ENCODE measurements at regions not wholly inside any gene's neighbourhood (a gene's known extent, or its start where the extent isn't known, plus 50 kb on each side); places are given as distances from the start of the nearest gene placed in this dataset.

DNA sequence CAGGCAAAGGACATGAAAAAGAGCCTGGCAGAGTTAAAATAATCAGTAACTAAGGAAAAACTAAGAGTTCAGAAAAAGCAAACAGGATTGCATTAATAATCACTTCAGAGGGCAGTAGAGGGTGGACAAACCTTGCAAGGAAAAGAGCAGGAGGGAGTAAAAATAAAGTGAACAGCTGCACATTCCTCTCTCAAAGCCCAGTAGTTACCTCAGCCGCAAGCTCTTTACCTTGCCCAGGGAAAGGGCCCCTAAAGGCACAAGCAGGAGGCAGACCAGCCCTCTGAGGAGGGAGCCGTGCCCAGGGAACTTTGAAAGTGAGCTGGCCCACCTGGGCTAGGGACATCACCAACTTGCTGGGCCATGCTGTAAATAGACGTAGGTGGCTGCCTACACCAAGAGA, 196.9 kb downstream of the C1D start:
- no peak for DNase-seq (ENCODE audit: low read depth in 2 of 2)

- peak in 1 of 2 donors; percentile 56 for DNase-seq (ENCODE audit: low read depth in 2 of 2)
Measured at GRCh38 chr2:67867735-67868134, 195.1 kb downstream of the C1D start.

DNA sequence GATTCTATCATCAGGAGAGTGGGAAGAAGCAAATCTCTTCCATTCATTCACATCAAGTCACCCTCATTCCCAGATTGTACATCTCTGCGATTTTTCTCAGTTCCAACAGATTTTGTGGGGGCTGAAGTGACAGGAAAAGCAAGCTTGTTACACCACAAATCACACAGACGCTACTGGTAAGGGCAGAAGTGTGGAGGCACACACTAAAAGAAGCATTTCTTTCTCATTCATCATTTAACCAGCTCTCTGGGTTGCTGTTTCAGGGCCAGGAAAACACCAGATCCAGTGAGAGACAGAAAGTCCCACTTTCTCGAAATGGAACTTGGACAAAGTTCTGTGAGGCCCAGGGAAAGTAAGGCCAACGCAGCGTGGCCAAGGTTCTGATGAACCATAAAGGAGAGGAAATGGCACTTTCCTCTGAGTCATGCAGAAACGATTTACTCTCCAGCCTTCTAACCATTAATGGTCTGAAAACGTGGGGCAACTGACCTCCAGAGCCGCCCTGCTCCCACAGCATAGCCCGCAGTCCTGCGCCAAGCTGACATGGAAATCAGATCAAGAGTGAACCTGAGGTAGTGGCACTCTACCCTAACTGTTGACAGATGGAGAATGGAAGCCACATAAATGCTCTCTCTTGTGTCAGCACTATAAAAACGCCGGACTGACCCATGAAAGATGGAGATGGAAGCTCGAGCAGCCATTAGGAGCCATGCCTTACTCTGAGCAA, 191.0 kb downstream of the C1D start:
- peak; percentile 88 to 95 for DNase-seq (ENCODE audit: low read depth in 2 of 2)

- DNase-seq (ENCODE audit: low read depth in 2 of 2), result no peak
Measured at GRCh38 chr2:67872481-67872880, 190.3 kb downstream of the C1D start.

GRCh38 chr2:67873916-67874315, 188.9 kb downstream of the C1D start:
- no peak for DNase-seq (ENCODE audit: low read depth in 2 of 2)

- no peak for DNase-seq (ENCODE audit: low read depth in 2 of 2)
Measured at GRCh38 chr2:67876176-67876575, 186.6 kb downstream of the C1D start.

DNA sequence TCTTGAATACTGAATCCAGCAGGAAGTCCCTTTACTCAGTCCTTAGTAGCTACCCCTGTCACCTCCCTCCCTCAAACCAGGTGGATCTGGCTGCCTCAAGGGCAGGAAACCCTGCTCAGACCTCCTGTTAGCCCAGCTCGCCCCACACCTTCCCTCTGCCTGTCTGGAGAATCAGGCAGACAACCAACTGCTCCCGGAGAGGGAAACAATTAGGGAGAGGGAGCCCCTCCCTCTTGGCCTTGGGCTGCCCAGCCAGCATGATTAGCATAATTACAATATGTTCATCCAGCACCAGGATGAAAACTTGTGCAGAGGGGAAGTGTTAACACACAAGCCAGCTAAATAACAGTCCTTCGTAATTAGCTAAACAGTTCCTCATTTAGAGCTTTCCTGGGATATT, 185.5 kb downstream of the C1D start:
- no peak for DNase-seq (ENCODE audit: low read depth in 2 of 2)

- DNase-seq (ENCODE audit: low read depth in 2 of 2), result no peak
Measured at GRCh38 chr2:67878743-67879142, 184.1 kb downstream of the C1D start.

DNA sequence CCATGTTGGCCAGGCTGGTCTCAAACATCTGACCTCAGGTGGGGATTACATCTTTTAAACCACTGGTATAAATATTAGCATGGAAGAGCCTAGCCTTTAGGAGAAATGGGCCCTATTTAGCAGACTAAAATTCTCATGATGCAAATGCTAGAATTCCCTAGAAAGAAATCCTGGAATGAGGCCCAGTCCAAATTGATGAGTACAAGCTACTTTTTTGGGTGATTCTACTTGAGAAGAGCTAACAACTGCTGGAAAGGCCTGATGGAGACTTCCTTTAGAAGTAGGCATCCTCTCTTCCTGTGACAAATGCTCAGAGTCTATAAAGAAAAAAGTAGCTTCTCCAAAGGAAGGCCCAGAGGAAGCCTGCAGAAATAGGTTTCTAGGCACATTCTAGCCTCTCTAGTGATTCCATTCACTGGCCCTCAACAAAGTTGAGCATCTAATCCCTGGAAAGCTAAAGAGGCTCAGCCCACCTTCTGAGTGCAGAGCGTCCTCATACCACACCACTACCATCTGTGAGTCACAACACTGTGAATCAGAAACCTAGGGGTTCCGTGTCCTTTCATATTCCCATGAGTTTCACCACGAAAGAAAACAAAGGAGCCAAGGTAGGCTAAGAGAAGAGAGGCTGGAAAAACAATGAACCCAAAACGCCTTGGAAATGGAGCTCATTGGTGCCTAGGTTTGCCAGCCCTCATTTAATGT, 183.1 kb downstream of the C1D start:
- peak in 1 of 2 donors; percentile 57 for DNase-seq (ENCODE audit: low read depth in 2 of 2)

DNA sequence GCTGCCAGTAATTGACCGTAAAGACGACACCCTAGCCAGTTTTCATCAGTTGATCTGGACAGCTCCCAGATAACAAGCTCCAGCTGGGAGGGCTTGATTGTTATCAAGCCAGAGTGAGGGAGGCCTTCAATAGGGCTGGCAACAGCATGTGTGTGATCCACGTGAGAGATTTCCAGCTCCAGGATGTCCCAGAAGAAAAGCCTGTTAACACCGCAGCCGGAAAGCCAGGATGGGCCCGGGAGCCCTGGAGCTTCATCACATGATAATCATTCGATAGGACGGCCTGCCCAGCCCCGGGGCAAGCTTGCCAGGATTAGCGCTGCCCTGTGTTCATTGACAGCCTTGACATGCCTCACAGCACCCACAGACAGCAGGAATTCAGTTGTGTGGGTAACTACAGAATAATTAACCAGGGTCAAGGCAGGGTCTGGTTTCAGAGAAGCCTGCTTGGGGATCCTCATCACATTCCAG, 182.5 kb downstream of the C1D start:
- peak; percentile 49 to 87 for DNase-seq (ENCODE audit: low read depth in 2 of 2)

- peak in 1 of 2 donors; percentile 31 for DNase-seq (ENCODE audit: low read depth in 2 of 2)
Measured at GRCh38 chr2:67881816-67882215, 181.0 kb downstream of the C1D start.

DNA sequence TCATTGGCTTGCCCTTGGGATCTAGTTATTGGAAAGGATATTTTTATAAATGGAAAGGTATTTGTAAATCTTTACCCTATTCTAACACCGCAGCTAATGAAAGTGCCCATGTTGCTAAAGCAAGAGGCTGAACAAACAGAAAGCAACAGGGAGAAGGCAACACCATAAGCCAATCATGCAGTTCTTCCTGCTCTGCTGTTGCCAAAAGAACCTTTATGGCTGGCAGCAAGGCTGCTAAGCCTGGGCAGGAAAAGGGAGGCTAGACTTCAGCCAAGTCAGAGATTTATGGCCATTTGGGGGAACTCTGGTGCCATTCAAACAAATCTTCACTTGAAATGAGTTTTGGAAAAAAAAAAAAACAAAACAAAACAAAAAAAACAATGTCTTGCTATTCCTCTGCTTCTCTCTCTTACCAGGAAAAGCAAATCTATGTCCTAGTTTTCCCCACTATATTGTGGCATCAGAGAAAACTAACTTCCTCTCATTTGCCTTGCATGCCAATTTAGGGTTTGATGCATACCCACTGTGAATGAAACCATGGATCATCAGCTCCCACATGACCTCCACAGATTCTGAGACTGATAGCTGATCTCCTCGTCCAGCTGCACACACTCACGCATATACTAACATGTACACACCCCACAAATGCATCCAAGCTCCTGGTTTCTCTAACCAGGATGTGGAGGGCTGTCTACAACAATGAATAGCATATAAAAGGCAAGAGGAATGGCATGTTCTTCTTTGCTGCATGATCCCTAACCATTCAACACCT, 179.3 kb downstream of the C1D start:
- DNase-seq (ENCODE audit: low read depth in 2 of 2), result peak; percentile 11 to 60

DNA sequence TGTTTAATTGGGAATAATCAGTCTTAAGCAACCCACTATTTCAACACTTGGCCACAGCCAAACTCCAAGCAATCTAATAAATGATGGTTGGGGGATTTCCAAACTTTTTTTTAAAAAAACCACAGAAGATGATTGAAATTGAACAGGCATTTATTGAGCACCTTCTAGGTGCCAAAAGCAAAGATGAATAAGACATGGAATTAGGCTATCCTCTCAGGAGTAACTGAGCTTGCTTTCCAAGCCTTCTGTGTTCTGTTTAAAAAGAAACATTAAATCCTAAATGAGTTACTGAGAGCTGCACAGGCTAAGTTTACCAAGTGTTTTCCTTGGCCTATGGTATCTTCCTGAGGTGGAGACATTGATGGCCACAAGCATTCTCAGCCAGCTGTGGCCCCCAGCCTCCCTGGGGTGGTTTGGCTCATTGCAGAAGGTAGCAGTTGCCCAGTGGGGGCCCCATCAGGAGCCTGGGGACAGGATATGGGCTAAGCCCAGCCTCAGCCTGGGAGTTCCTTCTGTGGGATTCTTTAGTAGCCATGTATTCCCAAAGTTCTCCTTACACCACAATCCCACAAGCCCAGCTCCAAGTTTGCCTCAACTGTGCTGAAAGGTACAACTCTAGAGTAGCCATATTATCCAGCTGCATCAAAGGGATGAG, 174.3 kb downstream of the C1D start:
- DNase-seq (ENCODE audit: low read depth in 2 of 2), result no peak

DNA sequence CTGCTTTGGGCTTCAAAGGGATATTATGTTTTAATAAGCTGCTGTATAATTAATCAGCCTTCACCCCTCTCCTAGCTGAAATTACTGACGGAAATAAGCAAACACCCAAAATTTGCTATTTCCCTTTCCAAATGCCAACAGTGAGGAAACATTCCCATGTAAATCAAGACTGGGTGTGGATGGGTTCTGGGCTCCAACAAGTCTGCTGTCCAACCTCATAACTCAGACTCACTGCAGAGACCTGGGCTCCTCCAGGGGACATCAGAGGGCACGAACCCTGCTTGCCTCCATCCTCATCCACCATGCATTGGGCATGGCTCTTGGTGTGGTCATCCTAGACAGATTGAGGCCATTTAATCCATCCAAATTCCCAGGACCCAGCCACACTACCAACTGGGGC, 173.7 kb downstream of the C1D start:
- no peak for DNase-seq (ENCODE audit: low read depth in 2 of 2)

GRCh38 chr2:67891642-67892041, 171.2 kb downstream of the C1D start:
- DNase-seq (ENCODE audit: low read depth in 2 of 2), result no peak

DNA sequence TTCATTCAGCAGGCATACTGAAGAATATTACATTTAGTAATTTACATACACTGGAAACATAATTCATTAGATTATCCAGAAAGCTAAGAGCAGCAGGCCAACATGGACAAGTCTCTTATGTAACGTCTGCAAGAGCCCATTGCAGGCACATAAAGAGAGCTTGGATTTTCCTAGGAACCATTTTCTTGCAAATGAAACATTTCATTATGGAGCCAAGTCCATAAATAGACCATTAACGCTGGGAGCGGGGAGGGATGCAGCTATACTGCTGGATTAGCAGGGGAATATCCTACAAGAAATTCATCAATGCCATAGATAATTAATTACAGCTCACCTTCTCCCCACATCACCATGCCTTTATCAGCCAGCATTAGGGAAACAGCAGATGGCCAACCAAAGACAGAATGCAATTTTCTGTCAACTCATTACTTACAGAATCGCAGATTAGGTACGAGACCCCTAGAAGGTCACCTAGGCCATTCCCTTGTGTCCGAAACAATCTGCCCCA, 170.4 kb downstream of the C1D start:
- DNase-seq (ENCODE audit: low read depth in 2 of 2), result no peak

DNA sequence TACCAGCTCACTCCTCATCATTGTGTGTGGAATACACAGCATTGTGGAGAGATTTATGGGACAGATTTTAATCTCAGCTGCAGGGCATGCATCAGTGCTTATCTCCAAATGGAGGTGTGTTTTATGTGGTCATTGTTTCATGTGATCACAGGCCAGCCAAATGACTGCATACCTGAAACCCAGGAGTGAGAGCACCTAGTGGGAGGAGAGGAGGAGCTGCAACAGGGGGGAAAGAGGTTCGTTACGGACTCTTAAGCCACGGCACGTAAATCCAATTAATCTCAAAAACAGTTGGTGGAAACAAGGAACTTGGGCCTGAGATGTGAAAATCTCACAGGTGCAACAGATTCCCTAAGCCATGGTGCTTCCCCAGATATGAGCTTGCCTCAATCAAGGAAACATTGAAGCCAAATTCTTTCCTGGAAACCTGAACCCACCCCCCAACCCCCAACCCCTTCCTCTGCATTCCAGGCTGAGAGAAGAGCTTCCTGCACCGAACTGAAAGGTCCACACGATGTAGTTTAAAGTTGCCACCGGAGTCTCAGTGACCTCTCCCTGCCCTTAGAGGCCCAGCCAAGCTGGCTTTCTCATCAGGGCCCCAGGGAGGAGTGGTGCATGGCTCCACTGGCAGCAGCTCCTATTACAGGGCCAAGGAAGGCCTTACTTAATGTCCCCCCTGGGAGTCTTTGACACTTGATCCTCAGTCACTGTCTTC, 167.4 kb downstream of the C1D start:
- no peak for DNase-seq (ENCODE audit: low read depth in 2 of 2)

DNA sequence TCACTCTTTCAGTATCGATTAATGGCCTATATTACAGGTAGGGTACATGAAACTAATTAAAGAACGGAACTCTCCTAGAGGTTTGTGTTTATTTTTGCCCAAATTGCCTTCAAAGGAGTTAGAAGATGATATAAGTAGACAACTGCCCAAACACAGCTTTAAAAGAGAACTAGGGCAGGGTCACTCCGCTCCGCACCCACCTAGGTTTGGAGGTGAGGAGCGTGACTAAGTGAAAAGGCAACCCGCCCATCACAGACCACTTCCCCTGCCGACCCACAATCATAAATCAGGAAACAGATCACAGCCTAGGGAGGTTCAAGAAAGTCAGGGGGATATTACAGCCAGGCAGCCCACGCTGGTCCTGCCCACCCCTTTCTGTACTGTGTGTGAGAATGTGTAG, 166.7 kb downstream of the C1D start:
- no peak for DNase-seq (ENCODE audit: low read depth in 2 of 2)

DNA sequence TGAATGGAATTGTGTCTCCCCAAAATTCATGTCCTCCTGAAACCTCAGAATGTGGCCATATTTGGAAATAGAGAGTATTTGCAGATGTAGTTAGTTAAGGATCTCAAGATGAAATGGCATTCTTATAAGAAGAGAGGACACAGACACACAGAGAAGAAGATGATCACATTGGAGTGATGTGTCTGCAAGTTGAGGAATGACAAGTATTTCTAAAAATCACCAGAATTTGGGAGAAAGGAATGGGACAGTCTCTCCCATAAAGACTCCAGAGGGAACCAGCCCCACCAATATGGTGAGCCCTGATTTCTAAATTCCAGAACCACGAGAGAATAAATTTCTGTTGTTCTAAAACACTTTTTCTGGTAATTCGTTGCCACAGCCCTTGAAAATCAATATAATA, 166.3 kb downstream of the C1D start:
- no peak for DNase-seq (ENCODE audit: low read depth in 2 of 2)

DNA sequence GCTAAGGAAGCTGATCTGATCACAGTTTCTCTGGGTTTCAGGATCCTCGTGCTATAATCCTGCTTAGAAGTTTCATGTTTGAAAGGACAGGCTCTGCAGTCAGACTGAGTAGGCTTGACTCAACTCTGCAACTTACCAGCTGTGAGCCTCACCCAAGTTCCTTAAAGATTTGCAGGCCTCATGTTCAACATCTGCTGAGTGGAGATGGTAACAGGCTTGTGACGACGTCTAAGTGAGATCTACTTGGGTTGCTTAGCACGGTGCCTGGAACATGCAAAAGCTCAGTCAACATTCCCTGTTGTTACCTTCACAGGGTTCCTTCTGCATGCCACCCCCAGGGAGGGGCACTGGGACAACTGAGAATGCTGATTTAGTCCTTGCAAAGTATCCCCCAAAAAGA, 164.2 kb downstream of the C1D start:
- no peak for DNase-seq (ENCODE audit: low read depth in 2 of 2)

DNA sequence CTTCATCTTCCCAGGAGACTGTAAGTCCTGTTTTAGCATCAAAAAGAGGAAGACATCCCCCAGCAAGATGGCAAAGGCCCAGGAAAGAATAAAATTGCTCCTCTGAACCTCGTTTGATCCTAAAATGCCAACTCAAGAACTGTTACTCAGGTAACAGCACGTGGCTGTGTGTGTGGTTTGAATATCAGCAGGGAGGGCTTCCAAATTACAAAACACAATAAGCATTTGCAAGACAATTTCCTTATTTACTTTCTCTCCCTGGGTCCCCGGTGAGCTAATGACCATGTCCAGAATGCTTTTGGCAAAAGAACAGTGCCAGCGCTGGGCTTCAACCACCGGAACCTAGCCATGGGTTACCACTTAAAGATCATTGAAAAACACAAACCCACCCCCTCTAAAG, 163.6 kb downstream of the C1D start:
- no peak for DNase-seq (ENCODE audit: low read depth in 2 of 2)
